HG03175 (cell line): ENCODE measurements at regions not wholly inside any gene's neighbourhood (a gene's known extent, or its start where the extent isn't known, plus 50 kb on each side); places are given as distances from the start of the nearest gene placed in this dataset.

Experiments used
- ATAC-seq: cut with Tn5 transposase; IDR thresholded peaks from one replicate; pipeline ENCODE4 v1.9.1; 2021; ENCODE audit warnings: mild to moderate bottlenecking, moderate library complexity; ENCODE audit not compliant: unreplicated experiment

DNA sequence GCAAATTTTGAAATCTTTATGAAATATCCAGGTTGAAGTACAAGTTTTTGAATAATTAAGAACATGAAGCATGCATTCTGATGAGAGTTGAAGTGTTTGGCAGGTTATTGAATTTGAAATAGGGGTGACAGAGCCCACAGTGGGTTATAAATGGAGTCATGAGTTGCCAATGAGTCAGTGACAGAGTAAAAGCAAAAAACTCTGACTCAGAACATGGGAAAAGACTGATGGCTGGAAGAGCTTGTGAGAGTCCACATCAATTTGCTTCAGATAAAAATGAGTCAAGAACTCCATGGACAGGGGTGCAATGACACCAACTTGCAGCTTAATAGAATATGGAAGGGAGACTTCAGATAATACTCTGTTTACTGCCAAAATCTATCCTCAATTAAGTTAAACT lies 105.3 kb downstream of the SLC6A15 start:
- no peak for ATAC-seq

DNA sequence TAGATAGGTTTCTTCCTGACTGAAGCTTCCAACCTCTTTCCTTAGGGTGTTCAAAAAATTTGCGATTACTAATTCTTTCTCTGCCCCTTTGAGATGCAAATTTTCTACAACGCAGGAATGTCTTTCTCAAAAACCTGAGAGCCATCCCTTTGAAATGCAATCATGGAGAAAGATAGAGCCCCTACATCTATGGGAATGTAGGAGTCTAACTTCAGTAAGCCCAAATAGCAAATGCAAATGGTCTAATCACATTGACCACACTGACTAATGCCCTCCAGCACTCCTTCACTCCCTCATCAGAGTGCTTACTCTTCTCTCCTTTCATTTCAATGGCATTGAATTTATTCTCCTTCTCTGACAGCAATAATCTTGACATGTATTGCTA lies 107.1 kb downstream of the SLC6A15 start:
- no peak for ATAC-seq

DNA sequence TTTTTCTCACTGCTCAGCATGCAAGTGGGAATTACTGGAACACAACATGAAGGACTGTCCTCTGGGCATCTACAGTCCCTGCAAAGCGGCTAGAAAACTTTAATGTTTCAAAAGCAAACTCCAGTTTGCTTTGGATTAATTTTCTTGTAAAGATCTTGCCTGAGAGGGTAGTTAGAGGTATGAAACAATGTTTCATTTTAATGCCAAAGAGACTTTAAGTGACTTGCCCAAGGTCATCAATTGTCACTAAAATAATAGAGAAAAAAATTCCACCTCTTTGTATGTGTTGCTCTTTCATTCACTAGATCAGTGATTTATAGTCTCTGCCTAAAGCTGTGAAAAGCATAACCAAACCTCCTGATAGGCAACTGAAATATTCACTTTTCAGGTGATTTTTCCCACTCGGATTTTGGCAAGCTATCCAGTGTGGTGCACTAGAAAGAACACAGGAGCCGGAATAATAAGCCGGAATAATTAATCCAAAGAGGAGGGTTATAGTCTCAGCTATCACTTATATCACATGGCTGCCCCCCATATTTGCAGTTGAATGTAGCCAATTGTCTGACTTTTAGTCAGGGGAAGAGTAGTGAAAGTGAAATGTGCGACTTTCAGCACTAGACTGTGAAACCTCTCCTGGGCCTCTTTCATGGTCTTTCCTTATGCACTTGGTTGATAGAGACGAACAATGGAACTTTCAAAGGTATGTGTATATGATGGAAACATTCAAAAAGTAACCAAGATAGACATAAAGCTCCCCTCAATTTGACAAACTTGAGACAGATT lies 107.7 kb downstream of the SLC6A15 start:
- no peak for ATAC-seq

DNA sequence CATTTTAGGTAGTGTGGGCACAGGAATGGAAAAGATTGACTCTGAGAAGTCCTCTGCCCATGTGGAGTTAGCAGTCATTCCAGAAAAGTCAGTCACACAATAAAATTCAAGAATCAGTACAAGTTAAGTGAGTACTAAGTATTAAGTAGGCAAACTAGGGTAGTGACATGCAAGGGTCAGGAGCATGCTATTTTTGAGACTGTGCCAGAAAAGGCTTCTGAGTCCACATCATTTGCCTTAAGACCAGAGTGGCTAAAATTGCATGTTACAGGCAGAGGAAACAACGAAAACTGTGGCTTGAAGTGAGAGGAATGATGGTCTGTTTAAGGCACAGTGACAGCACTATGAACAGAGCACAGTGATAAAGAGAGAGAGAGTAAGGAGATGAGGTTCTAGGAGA lies 108.9 kb downstream of the SLC6A15 start:
- no peak for ATAC-seq

DNA sequence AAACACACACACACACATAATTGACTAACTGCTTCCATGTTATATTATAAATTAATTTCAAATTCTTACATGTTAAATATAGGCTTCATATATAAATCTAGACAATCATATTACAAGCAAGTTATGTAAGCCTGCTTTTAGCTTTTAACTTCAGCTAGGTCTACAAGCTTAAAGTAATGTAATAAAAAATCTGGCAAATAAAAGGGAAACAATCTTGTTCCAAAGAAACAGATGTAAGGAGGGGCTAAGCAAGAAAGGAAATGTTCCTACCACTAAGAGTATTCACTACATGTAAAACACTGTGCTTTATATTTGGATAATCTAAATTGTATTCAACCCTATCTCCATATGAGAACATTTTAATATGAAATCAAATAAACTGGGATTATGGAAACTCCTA lies 110.4 kb downstream of the SLC6A15 start:
- no peak for ATAC-seq

DNA sequence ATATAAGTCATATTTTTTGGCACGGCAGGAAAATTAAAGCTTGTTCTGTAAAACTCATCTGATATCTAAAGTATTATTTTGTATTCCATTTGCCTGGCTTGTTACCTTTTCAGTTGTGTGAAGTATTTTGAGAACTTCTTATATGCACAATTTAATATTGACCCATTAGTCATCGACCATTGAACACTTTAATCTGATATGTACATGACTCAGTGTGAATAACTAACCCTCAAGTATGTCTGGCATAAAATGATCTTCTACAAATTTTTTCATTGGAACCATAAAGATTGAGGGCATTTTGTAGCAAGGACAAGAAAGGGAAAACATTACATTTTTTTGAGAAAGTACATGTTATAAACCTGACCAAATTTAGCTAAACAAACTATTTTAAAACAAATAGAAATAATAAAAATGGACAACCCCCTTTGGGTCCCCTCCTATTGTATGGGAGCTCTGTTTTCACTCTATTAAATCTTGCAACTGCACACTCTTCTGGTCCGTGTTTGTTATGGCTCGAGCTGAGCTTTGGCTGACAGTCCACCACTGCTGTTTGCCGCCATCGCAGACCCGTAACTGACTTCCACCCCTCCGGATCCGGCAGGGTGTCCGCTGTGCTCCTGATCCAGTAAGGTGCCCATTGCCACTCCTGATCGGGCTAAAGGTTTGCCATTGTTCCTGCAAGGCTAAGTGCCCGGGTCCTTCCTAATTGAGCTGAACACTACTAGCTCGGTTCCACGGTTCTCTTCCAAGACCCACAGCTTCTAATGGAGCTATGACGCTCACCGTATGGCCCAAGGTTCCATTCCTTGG lies 118.8 kb downstream of the SLC6A15 start:
- no peak for ATAC-seq

DNA sequence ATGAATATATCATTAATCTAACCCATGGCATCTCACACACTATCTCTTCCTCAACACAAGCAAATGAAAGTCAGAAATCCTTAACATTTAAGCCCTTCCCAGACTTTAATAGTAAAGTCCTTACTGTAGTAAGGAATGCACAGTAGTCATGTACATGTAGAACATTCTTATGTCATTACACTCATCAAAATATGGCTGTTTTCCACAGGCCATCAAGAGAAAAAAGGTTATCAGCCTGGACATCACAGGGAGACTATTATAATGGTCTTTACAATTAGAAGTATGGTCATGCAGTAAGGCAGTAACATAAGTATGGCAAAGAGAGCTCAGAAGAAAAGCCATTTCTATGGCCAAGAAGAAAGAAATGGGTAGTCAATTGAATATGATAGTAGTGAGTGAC lies 121.2 kb downstream of the SLC6A15 start:
- ATAC-seq = no peak

DNA sequence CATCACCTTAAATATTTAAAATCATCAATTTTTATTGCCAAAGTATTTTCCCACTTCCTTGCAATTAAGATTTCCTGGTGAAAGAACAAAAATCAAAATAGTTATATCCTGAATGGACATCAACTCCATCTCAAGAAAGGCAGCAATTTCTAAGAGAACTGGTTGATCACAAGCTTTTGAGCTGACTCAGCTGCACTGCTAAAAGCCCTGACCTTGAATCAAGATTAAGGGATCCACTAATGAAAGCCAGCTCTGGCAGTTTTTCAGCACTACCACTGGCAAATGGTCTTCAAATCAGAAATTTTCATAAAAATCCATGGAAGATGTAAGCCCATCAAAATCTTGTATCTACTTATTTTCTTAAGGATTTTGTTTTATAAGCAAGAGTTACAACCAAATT lies 123.4 kb downstream of the SLC6A15 start:
- no peak for ATAC-seq

DNA sequence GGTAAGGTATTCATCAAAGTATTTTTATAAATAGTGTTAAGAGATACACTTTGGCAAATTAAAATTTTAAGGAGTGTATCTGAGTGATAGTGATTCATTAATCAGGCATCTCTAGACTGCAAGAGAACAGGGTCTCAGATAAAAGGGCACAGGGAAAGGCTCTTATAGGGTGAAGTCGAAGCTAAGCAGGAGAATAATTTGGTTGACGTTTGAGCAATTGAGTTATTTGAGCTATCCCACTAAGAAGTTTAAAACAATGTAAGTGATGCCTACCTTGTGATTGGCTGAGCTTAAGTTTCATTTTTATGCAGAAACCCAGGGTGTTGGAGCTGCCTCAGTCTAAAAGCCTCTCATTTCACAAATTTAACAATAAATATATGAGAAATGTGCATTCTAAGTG lies 125.3 kb downstream of the SLC6A15 start:
- ATAC-seq = no peak

DNA sequence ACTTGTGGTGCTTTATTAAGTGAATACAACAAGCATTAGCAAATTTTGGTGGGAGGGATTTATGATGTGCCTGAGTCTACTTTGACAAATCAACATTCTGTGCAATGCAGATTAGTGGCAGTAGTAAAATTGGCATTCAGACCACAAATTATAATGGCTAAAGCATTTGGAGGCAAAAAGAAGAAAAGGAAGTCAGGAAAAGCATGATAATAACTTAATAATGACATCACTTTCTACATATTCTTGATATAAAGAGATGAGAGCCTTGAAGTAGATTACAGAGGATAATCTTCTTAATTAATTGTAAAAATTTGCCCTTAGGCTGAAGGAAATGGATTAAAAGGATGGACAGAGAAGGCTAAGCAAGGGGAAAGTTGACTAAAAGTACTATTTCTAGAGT lies 126.0 kb downstream of the SLC6A15 start:
- no peak for ATAC-seq

DNA sequence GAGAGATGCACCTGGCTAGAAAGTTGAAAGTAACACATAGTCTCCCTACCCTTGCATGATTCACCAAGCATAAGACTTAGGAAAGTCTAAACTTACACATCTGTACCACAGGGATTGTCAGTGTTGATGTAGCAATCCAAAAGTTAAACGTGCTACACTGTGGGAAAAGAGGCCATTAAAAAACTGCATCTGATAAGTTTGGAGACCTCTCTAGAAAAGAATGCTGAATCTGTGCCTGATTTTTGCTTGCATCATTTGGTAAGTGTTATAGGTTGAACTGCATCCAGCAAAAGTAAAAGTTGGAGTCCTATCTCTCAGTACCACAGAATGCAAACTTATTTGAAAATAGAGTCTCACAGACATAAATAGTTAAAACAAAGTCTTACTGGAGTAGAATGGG lies 126.6 kb downstream of the SLC6A15 start:
- ATAC-seq = no peak

DNA sequence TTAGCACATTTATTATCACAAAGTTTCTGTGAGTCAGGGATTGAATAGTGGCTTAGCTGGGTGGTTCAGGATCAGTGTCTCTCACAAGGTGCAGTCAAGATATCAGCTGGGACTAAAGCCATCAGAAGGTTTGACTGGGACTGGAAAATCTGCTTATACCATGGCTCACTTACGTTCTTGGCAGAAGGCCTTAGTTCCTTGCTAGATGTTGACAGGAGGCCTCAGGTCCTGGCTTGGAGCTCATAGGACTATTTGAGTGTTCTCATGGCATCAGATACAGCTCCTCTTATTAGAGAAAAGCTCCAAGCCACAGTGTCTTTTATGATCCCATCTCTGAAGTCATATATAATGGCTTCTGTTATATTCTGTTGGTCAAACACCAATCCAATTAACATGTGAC lies 127.3 kb downstream of the SLC6A15 start:
- no peak for ATAC-seq

DNA sequence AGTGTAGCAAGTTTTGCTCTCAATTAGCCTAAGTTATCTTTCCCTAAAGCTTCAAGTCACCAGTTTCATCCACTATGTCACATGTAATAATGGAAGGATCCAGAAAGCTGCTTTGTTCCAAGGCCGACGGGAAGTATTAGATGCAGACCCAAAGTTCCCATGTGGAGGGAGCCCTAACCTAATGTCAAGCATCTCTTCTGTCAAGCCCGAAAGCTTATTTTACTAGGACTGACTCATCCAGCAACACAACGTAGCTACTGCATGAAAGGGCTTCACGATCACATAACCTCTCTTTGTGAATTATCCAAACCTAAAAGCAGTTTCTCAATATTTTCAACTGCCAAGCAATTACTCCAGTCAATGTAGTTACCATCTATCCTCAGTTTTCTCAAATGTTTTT lies 133.4 kb downstream of the SLC6A15 start:
- ATAC-seq = no peak

DNA sequence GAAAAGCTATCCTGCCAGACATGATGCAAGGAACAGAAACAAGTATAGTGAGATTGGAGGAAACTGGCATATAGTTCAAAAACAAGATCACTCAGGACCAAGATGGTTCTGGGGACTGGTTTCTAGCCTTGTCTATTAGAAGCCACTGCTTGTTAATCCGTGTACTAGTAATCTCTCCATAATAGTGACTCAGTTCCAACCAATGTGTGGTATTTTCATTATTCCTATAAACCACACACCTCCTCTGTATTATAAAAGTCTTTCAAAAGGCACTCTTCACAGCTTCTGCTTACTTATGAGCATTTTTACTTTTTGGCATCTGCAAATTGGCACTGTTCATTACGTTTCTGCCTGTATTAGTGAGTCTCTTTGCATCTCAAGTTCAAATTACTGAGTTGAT lies 140.3 kb downstream of the SLC6A15 start:
- ATAC-seq = no peak

DNA sequence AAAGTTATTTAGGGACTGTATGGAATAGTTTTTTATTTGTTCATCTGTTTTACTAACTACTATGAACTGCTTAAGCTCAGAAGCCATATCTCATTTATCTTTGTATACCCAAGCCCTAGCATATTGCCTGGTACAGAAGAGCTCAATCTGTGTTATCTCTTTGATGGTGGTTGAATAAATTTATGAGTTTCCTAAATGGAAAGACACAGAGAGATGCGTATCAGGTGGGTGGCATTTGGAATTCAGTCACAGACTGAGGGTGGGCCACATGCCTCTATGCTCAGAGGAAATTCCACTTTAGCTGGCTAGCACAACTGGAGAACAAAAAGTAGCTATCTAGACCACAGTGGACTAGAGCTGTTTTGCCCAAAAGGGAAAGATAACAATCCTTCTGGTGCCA lies 145.5 kb downstream of the SLC6A15 start:
- no peak for ATAC-seq

DNA sequence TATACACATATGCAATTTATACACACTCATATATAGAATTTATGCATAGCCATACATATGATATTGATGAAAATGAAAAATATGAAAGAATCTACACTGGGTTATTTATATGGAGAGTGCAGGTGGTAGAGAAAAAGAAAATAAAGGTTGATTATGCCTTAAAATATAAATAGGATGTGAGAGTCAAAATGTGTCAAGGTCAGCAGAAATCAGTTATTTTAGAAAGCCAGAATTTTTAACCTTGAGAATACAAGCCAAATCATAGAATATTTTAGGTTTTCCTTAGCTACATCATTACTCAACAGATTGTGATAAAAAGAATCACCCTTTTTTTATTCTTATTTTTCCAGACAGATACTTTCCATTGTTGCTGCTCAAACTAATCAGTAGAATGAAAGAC lies 146.2 kb downstream of the SLC6A15 start:
- no peak for ATAC-seq

DNA sequence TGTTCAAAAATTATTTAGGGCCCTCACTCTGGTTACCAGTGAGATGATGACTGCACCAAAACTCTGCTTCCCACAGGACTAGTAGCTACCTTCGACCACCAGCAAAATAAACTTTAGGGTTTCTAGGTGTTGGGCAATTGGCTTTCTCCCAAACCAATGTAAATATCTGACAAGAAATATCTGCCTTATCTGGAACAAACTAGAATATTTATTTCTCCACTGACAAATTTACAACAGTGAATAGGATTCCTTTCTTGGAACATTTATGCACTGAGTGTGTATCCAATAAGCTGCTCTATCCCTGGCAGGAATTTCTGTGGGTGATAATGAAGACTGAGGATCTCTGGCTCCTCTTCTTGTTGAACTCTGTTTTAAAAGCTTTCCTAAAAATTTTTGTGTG lies 148.6 kb downstream of the SLC6A15 start:
- no peak for ATAC-seq

DNA sequence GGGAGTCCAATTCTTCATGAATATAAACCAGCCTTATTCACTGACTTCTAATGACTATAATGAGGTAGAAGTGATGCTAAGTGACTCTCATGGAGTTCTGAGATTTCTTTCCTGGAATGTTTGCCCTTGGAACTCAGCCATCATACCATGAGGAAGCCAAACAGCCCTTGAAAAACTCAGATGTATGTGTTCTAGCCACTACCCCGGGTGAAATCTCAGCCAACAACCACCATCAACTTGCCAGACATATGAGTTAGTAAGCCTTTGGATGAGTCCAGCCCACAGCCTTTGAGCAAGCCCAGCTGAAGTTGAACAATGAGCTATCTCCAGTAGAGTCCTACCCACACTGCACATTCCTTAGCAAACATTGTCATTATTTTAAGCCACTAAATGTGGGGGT lies 149.5 kb downstream of the SLC6A15 start:
- no peak for ATAC-seq

DNA sequence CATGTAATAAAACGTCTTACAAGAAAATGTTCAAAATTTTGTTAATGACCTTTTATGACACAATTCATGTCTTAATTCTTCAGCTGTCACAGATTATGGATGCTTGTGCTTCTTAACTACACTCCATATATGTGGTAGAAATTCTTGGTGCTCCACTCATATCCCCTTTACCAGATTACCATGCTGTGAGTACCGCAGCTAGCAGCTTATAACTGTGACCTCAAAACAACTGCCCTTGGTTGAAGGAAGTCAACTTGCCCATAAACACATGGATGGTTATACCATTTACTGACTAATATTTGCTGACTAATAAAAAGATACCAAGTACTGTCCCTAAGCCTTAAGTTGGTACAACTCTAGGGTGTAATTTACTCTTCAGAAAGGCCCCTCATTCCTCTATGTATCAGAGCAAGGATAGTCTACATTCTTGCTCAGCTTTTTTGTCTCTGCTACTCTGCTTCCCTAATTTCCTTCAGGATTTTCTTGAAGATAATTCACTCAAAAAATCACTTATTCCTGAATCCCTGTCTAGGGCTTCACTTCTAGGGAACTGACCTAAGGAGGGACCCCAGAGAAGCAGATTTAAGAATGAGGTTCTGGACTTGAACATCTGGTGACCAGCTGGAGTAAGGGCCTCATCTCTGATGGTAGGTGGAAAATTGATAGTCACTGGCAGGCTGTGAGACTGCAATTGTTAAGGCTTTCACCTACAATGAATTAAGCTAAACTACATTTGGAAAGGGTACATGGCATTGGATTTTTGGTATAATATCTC lies 152.3 kb downstream of the SLC6A15 start:
- no peak for ATAC-seq

DNA sequence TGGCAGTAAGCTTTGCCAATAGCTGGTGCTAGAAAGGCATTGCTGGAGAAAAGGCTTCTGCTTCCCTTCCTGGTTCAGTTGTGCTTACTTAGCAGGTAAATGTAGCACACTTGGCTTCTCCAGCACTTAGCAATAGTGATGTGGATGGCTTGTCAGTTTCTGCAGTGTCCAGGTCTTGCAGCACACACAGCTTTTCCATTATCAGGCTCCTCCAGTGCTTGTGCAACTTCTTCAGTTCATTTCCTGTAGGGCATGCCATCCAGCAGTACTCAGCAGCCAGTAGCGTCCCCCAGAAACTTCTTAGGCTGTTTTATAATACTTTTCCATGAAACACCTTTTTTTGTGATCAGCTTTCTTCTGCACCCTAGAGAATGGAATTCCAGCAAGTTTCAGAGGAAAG lies 154.6 kb downstream of the SLC6A15 start:
- no peak for ATAC-seq

DNA sequence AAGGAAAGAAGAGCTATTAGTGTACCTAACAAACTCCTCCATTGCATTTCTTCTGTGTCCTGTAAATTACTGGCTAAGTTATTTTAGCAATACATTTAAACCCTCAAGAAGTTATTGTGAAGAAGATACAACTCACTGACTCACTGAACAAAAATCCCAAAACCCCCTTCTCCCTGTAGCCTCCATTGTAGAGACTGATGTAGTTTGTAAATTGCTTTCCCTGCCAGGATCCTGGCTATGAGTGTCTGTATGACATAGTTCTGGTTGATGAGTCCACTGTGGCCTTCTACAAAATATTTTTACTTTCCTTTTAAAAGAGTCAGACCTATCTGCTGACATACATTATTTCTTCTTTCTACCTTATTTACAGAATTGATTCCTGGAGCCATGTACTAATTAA lies 155.6 kb downstream of the SLC6A15 start:
- ATAC-seq = no peak

DNA sequence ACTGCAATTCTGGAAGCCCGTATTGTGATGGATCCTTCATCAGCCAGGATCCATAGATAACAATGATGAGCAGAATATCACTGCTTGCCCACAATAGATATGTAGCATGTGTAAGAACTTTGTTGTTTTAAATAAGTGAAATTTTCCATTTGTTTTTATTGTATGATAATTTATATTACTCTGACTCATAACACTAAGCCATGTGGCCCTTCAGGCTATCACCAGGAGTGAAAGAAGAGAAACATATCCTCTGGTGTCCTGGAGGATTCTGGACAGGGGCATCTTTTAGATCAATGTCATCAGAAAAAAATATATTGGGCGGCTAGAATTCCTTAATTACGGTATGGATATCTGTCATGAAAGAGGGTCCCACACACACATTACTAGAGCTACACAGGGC lies 167.5 kb downstream of the SLC6A15 start:
- no peak for ATAC-seq
